ENCODE measurements at regions not wholly inside any gene's neighbourhood (a gene's known extent, or its start where the extent isn't known, plus 50 kb on each side); places are given as distances from the start of the nearest gene placed in this dataset.

GRCh38 chr2:153047220-153047619 lies 328.8 kb downstream of the ARL6IP6 start:
- Histone ChIP-seq H3K9ac (ENCODE audit: low read depth, low read length) (no peak overlapping the region), H3K36me3 (ENCODE audit: control insufficient read depth, insufficient read depth, low read length) (no peaks in the 10 kb centered on the region), H3K9me3 (ENCODE audit: control insufficient read depth, insufficient read depth, low read length) (no peaks in the 10 kb centered on the region), H3K27me3 (ENCODE audit: control insufficient read depth, insufficient read depth, low read length) (no peaks in the 10 kb centered on the region), H3K4me1 (ENCODE audit: control insufficient read depth, insufficient read depth, low read length) (no peaks in the 10 kb centered on the region), H3K4me3 (ENCODE audit: low read depth, low read length) (no peak overlapping the region)

DNA sequence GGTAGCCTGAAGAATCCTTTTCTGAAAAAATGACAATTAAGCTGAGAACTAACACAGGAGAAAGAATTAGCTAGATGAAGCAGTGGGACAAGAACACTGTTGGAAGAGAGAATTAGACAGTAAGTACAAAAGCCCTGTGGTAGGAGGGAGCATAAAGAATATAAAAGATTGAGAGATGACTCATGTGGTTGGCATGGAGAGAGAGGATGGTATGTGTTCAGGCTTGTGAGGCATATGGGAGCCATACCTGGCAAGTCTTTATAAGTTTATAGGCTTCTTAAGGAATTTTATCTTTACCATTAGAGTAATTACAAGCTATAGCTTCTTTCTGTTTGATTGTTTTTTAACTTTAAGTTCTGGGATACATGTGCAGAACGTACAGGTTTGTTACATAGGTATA lies 325.0 kb downstream of the ARL6IP6 start:
- Histone ChIP-seq H3K9ac (ENCODE audit: low read depth, low read length) (no peak overlapping the region), H3K4me3 (ENCODE audit: low read depth, low read length) (no peak overlapping the region), H3K9me3 (ENCODE audit: control insufficient read depth, insufficient read depth, low read length) (no peaks in the 10 kb centered on the region), H3K27me3 (ENCODE audit: control insufficient read depth, insufficient read depth, low read length) (no peaks in the 10 kb centered on the region), H3K36me3 (ENCODE audit: control insufficient read depth, insufficient read depth, low read length) (no peaks in the 10 kb centered on the region), H3K4me1 (ENCODE audit: control insufficient read depth, insufficient read depth, low read length) (no peaks in the 10 kb centered on the region)

DNA sequence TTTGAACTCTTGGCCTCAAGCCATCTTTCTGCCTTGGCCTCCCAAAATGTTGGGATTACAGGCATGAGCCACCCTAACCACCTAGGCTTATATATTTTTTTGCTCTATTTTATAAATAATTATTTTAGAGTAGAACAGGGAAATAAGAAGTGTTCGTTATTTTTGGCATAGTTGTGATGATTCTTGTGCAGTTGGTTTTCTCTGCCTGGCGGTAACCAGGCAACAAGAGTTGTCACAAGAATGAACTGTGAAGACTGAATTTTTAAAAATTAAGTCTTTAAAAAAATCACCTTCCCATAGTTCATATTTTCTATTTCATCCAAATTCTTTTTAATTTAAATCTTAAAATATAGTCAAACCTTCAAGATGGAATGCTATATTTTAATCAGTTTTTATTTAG lies 310.2 kb downstream of the ARL6IP6 start:
- Histone ChIP-seq H3K36me3 (ENCODE audit: control insufficient read depth, insufficient read depth, low read length) (no peaks in the 10 kb centered on the region), H3K9me3 (ENCODE audit: control insufficient read depth, insufficient read depth, low read length) (no peaks in the 10 kb centered on the region), H3K9ac (ENCODE audit: low read depth, low read length) (no peak overlapping the region), H3K27me3 (ENCODE audit: control insufficient read depth, insufficient read depth, low read length) (no peaks in the 10 kb centered on the region), H3K4me1 (ENCODE audit: control insufficient read depth, insufficient read depth, low read length) (no peaks in the 10 kb centered on the region), H3K4me3 (ENCODE audit: low read depth, low read length) (no peak overlapping the region)

DNA sequence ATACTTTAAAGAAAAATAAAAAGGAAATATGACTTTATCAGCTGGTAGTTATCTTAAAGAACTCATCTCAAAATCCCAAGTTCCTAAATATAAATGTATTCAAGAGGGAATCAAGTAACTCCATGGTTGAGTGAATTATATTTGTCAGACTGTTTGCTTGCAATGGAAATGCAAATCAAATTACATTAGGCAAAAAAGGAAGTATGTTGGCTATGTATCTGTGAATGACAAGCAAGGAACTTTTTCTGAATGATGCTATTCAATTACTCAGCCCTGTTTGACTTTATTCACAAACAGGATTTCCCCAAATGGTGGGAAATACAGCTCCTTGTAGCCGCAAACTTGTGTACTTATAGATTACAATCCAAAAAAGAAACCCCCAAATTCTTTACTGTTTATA lies 309.1 kb downstream of the ARL6IP6 start:
- no peaks in the 10 kb centered on the region for H3K4me1 ChIP-seq (ENCODE audit: control insufficient read depth, insufficient read depth, low read length)
- H3K9me3 ChIP-seq (ENCODE audit: control insufficient read depth, insufficient read depth, low read length) = no peaks in the 10 kb centered on the region
- H3K4me3 ChIP-seq (ENCODE audit: low read depth, low read length) = no peak overlapping the region
- H3K27me3 ChIP-seq (ENCODE audit: control insufficient read depth, insufficient read depth, low read length) = no peaks in the 10 kb centered on the region
- no peak overlapping the region for H3K9ac ChIP-seq (ENCODE audit: low read depth, low read length)
- H3K36me3 ChIP-seq (ENCODE audit: control insufficient read depth, insufficient read depth, low read length) = no peaks in the 10 kb centered on the region

- Histone ChIP-seq H3K4me3 (ENCODE audit: low read depth, low read length) (no peak overlapping the region), H3K4me1 (ENCODE audit: control insufficient read depth, insufficient read depth, low read length) (no peaks in the 10 kb centered on the region), H3K9me3 (ENCODE audit: control insufficient read depth, insufficient read depth, low read length) (peaks cover 9% of the 10 kb centered on the region), H3K9ac (ENCODE audit: low read depth, low read length) (no peak overlapping the region), H3K27me3 (ENCODE audit: control insufficient read depth, insufficient read depth, low read length) (no peaks in the 10 kb centered on the region), H3K36me3 (ENCODE audit: control insufficient read depth, insufficient read depth, low read length) (no peaks in the 10 kb centered on the region)
Measured at GRCh38 chr2:153020201-153020600, 301.8 kb downstream of the ARL6IP6 start.

- H3K27me3 ChIP-seq (ENCODE audit: control insufficient read depth, insufficient read depth, low read length) = no peaks in the 10 kb centered on the region
Measured at GRCh38 chr2:153005071-153005730, 286.8 kb downstream of the ARL6IP6 start.

DNA sequence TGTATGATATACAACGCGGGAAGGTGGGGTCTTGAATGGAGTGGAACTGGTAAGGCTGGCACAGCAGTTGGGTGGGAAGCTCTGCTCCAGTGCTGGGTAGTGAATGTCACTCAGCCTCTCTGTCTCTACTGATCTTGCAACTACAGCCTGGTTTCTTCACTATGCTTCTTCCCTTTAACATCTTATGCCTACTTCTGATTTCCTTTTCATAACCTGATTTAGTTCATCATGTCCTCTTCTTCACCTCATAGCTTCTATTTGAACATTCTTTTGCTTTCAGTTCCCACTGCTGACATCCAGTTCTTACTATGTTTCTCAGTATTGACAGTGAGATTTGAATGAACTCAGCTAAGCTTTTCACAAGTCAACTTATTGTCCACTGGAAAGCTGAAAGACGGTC lies 286.2 kb downstream of the ARL6IP6 start:
- H3K27me3 ChIP-seq (ENCODE audit: control insufficient read depth, insufficient read depth, low read length) = no peaks in the 10 kb centered on the region
- no peak overlapping the region for H3K9ac ChIP-seq (ENCODE audit: low read depth, low read length)
- no peak overlapping the region for H3K4me3 ChIP-seq (ENCODE audit: low read depth, low read length)
- no peaks in the 10 kb centered on the region for H3K4me1 ChIP-seq (ENCODE audit: control insufficient read depth, insufficient read depth, low read length)
- H3K36me3 ChIP-seq (ENCODE audit: control insufficient read depth, insufficient read depth, low read length) = no peaks in the 10 kb centered on the region
- no peaks in the 10 kb centered on the region for H3K9me3 ChIP-seq (ENCODE audit: control insufficient read depth, insufficient read depth, low read length)

More at GRCh38 chr2:153005071-153005730, 286.8 kb downstream of the ARL6IP6 start:
- no peak overlapping the region for H3K9ac ChIP-seq (ENCODE audit: low read depth, low read length)
- no peaks in the 10 kb centered on the region for H3K4me1 ChIP-seq (ENCODE audit: control insufficient read depth, insufficient read depth, low read length)
- H3K9me3 ChIP-seq (ENCODE audit: control insufficient read depth, insufficient read depth, low read length) = no peaks in the 10 kb centered on the region
- no peak overlapping the region for H3K4me3 ChIP-seq (ENCODE audit: low read depth, low read length)
- H3K36me3 ChIP-seq (ENCODE audit: control insufficient read depth, insufficient read depth, low read length) = no peaks in the 10 kb centered on the region

DNA sequence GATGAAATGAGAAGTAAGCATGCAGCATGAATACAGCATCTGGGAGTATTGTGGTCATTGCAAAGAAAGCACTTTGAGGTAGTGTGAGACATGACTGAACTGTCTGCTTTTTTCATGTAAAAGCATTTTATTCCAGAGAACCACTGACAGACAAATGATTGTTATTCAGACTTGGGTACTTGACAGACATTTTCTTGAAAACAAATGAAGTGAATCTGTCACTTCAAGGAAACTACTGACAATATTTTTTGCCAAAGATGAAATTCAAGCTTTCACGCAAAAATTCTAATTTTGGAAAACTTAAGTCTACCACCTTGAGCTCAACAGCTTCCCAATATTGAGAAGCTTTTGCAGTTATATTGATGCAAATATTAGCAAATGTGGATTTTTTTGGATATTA lies 255.7 kb downstream of the ARL6IP6 start:
- Histone ChIP-seq H3K27me3 (ENCODE audit: control insufficient read depth, insufficient read depth, low read length) (no peaks in the 10 kb centered on the region), H3K4me3 (ENCODE audit: low read depth, low read length) (no peak overlapping the region), H3K4me1 (ENCODE audit: control insufficient read depth, insufficient read depth, low read length) (no peaks in the 10 kb centered on the region), H3K36me3 (ENCODE audit: control insufficient read depth, insufficient read depth, low read length) (no peaks in the 10 kb centered on the region), H3K9ac (ENCODE audit: low read depth, low read length) (no peak overlapping the region), H3K9me3 (ENCODE audit: control insufficient read depth, insufficient read depth, low read length) (peaks cover 3% of the 10 kb centered on the region)

- Histone ChIP-seq H3K4me3 (ENCODE audit: low read depth, low read length) (no peak overlapping the region), H3K4me1 (ENCODE audit: control insufficient read depth, insufficient read depth, low read length) (no peaks in the 10 kb centered on the region)
Measured at GRCh38 chr2:152971685-152972084, 253.3 kb downstream of the ARL6IP6 start.

GRCh38 chr2:152962446-152962845 lies 244.0 kb downstream of the ARL6IP6 start:
- Histone ChIP-seq H3K27me3 (ENCODE audit: control insufficient read depth, insufficient read depth, low read length) (no peaks in the 10 kb centered on the region), H3K4me1 (ENCODE audit: control insufficient read depth, insufficient read depth, low read length) (no peaks in the 10 kb centered on the region), H3K4me3 (ENCODE audit: low read depth, low read length) (no peak overlapping the region), H3K36me3 (ENCODE audit: control insufficient read depth, insufficient read depth, low read length) (no peaks in the 10 kb centered on the region), H3K9ac (ENCODE audit: low read depth, low read length) (no peak overlapping the region), H3K9me3 (ENCODE audit: control insufficient read depth, insufficient read depth, low read length) (no peaks in the 10 kb centered on the region)

More at GRCh38 chr2:152971685-152972084, 253.3 kb downstream of the ARL6IP6 start:
- H3K36me3 ChIP-seq (ENCODE audit: control insufficient read depth, insufficient read depth, low read length) = no peaks in the 10 kb centered on the region
- H3K27me3 ChIP-seq (ENCODE audit: control insufficient read depth, insufficient read depth, low read length) = no peaks in the 10 kb centered on the region
- peaks cover 3% of the 10 kb centered on the region for H3K9me3 ChIP-seq (ENCODE audit: control insufficient read depth, insufficient read depth, low read length)
- no peak overlapping the region for H3K9ac ChIP-seq (ENCODE audit: low read depth, low read length)

- no peaks in the 10 kb centered on the region for H3K27me3 ChIP-seq (ENCODE audit: control insufficient read depth, insufficient read depth, low read length)
- H3K9me3 ChIP-seq (ENCODE audit: control insufficient read depth, insufficient read depth, low read length) = no peaks in the 10 kb centered on the region
- H3K36me3 ChIP-seq (ENCODE audit: control insufficient read depth, insufficient read depth, low read length) = no peaks in the 10 kb centered on the region
- H3K4me3 ChIP-seq (ENCODE audit: low read depth, low read length) = no peak overlapping the region
- H3K9ac ChIP-seq (ENCODE audit: low read depth, low read length) = no peak overlapping the region
- H3K4me1 ChIP-seq (ENCODE audit: control insufficient read depth, insufficient read depth, low read length) = no peaks in the 10 kb centered on the region
Measured at GRCh38 chr2:152961351-152961750, 242.9 kb downstream of the ARL6IP6 start.

- no peaks in the 10 kb centered on the region for H3K36me3 ChIP-seq (ENCODE audit: control insufficient read depth, insufficient read depth, low read length)
- H3K27me3 ChIP-seq (ENCODE audit: control insufficient read depth, insufficient read depth, low read length) = no peaks in the 10 kb centered on the region
- H3K9ac ChIP-seq (ENCODE audit: low read depth, low read length) = no peak overlapping the region
- H3K9me3 ChIP-seq (ENCODE audit: control insufficient read depth, insufficient read depth, low read length) = no peaks in the 10 kb centered on the region
- no peak overlapping the region for H3K4me3 ChIP-seq (ENCODE audit: low read depth, low read length)
- no peaks in the 10 kb centered on the region for H3K4me1 ChIP-seq (ENCODE audit: control insufficient read depth, insufficient read depth, low read length)
Measured at GRCh38 chr2:152950126-152950525, 231.7 kb downstream of the ARL6IP6 start.
